GM12892 (cell line): ENCODE measurements at regions not wholly inside any gene's neighbourhood (a gene's known extent, or its start where the extent isn't known, plus 50 kb on each side); places are given as distances from the start of the nearest gene placed in this dataset.

Source experiments
- POLR2A ChIP-seq: IDR thresholded peaks from 2 replicates; pipeline ENCODE4 v1.6.1; 2011; ENCODE audit warnings: low read depth, low read length, control low read depth
- TAF1 ChIP-seq: IDR thresholded peaks from 2 replicates; pipeline ENCODE4 v1.6.1; 2011; ENCODE audit warnings: low read depth, mild to moderate bottlenecking, control low read depth, low read length, borderline replicate concordance

GRCh38 chr2:88925770-88926462, 234.4 kb downstream of the RPIA start:
- TF ChIP-seq POLR2A (no peak), TAF1 (no peak)
